Testis (tissue), 2 donors: ENCODE measurements at regions not wholly inside any gene's neighbourhood (a gene's known extent, or its start where the extent isn't known, plus 50 kb on each side); places are given as distances from the start of the nearest gene placed in this dataset.

Experiments
- POLR2A ChIP-seq: fragments of 450-650 bp; IDR thresholded peaks from one replicate; pipeline ENCODE4 v1.6.1; 2017; ENCODE audit warnings: antibody characterized with exemption, mild to moderate bottlenecking, moderate library complexity
- TF ChIP-seq, protein P1 (sequence below), 3 experiments: fragments of 450-650 bp in 2 of 3; fragments of 200-600 bp in 1 of 3; sonication (generic) in 1 of 3; IDR thresholded peaks; one replicate each; pipeline ENCODE4 v1.5.1; 2016 to 2019; ENCODE audit warnings: antibody characterized with exemption in 3 of 3, mild to moderate bottlenecking in 2 of 3, moderate library complexity in 1 of 3

DNA sequence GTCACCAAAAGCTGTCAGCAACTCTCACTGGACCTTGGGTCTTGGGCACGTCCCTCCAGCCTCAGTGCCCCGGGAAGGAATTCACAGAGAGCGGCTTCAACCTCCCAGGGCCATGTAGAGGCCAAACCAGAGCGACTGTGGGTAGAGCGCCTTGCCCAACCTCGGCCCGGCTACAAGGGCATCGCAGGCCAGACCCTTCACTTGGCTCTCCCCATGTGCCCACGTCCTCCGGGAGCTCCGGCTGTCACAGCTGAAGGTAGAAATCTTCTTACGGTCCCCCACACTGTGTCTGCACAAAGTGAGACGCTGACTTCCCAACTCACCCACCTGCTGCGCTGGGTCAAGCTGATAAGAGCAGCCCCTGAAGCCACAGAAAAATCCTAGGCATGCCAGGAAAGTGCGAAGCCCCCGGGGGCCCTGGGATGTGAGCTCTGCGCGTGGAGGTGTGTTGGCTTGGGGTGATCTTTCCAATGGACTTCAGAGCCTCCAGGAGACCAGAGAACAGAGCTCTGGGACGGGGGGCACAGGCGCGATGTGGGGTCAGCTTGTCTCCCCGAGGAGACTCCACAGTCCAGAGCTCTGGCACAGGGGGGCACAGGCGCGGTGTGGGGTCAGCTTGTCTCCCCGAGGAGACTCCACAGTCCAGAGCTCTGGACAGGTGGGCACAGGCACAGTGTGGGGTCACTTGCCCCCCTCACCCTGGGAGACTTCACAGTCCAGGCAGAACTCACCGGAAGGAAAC, 105.5 kb downstream of the RTP5 start:
- TF ChIP-seq, protein P1, sequence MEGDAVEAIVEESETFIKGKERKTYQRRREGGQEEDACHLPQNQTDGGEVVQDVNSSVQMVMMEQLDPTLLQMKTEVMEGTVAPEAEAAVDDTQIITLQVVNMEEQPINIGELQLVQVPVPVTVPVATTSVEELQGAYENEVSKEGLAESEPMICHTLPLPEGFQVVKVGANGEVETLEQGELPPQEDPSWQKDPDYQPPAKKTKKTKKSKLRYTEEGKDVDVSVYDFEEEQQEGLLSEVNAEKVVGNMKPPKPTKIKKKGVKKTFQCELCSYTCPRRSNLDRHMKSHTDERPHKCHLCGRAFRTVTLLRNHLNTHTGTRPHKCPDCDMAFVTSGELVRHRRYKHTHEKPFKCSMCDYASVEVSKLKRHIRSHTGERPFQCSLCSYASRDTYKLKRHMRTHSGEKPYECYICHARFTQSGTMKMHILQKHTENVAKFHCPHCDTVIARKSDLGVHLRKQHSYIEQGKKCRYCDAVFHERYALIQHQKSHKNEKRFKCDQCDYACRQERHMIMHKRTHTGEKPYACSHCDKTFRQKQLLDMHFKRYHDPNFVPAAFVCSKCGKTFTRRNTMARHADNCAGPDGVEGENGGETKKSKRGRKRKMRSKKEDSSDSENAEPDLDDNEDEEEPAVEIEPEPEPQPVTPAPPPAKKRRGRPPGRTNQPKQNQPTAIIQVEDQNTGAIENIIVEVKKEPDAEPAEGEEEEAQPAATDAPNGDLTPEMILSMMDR (IDR thresholded peaks at IDR 0.05), result no peak
- no peak for TF ChIP-seq POLR2A
